ENCODE measurements at regions not wholly inside any gene's neighbourhood (a gene's known extent, or its start where the extent isn't known, plus 50 kb on each side); places are given as distances from the start of the nearest gene placed in this dataset.

- DNase-seq (ENCODE audit: low read depth, low spot score): no peak
- in situ Hi-C loops (cut with HindIII; ENCODE audit: low pct_unique_long_range_greater_than_20kb, low sequenced_read_pairs): no loop called here
These were observed 634.2 kb upstream of the IMPG1 start for GRCh38 chr6:76706631-76707030.

- in situ Hi-C loops (cut with HindIII; ENCODE audit: low pct_unique_long_range_greater_than_20kb, low sequenced_read_pairs): no loop called here
- no peak for DNase-seq (ENCODE audit: low read depth, low spot score)
These were observed 633.6 kb upstream of the IMPG1 start for GRCh38 chr6:76706086-76706485.

GRCh38 chr6:76703786-76704185 is 631.3 kb upstream of the IMPG1 start:
- in situ Hi-C loops (cut with HindIII; ENCODE audit: low pct_unique_long_range_greater_than_20kb, low sequenced_read_pairs): no loop called here
- no peak for DNase-seq (ENCODE audit: low read depth, low spot score)

- no peak for DNase-seq (ENCODE audit: low read depth, low spot score)
- in situ Hi-C loops (cut with HindIII; ENCODE audit: low pct_unique_long_range_greater_than_20kb, low sequenced_read_pairs): no loop called here
These were observed 630.8 kb upstream of the IMPG1 start for GRCh38 chr6:76703285-76703684.

- in situ Hi-C loops (cut with HindIII; ENCODE audit: low pct_unique_long_range_greater_than_20kb, low sequenced_read_pairs): no loop called here
- DNase-seq (ENCODE audit: low read depth, low spot score): no peak
These were observed 629.7 kb upstream of the IMPG1 start for GRCh38 chr6:76702187-76702586.

- DNase-seq (ENCODE audit: low read depth, low spot score): no peak
- in situ Hi-C loops (cut with HindIII; ENCODE audit: low pct_unique_long_range_greater_than_20kb, low sequenced_read_pairs): no loop called here
These were observed 629.1 kb upstream of the IMPG1 start for GRCh38 chr6:76701610-76702009.

- peak; percentile 53 for DNase-seq (ENCODE audit: low read depth, low spot score)
- in situ Hi-C loops (cut with HindIII; ENCODE audit: low pct_unique_long_range_greater_than_20kb, low sequenced_read_pairs): no loop called here
These were observed 625.1 kb upstream of the IMPG1 start for GRCh38 chr6:76697585-76697984.

- in situ Hi-C loops (cut with HindIII; ENCODE audit: low pct_unique_long_range_greater_than_20kb, low sequenced_read_pairs): no loop called here
- DNase-seq (ENCODE audit: low read depth, low spot score): no peak
These were observed 622.3 kb upstream of the IMPG1 start for GRCh38 chr6:76694795-76695194.

- in situ Hi-C loops (cut with HindIII; ENCODE audit: low pct_unique_long_range_greater_than_20kb, low sequenced_read_pairs): no loop called here
- peak; percentile 10 for DNase-seq (ENCODE audit: low read depth, low spot score)
These were observed 612.4 kb upstream of the IMPG1 start for GRCh38 chr6:76684875-76685274.

- in situ Hi-C loops (cut with HindIII; ENCODE audit: low pct_unique_long_range_greater_than_20kb, low sequenced_read_pairs): no loop called here
- DNase-seq (ENCODE audit: low read depth, low spot score): no peak
These were observed 611.5 kb upstream of the IMPG1 start for GRCh38 chr6:76683985-76684384.

GRCh38 chr6:76682842-76683241 is 610.4 kb upstream of the IMPG1 start:
- peak; percentile 30 for DNase-seq (ENCODE audit: low read depth, low spot score)
- in situ Hi-C loops (cut with HindIII; ENCODE audit: low pct_unique_long_range_greater_than_20kb, low sequenced_read_pairs): no loop called here

- in situ Hi-C loops (cut with HindIII; ENCODE audit: low pct_unique_long_range_greater_than_20kb, low sequenced_read_pairs): no loop called here
- DNase-seq (ENCODE audit: low read depth, low spot score): no peak
These were observed 609.3 kb upstream of the IMPG1 start for GRCh38 chr6:76681781-76682180.

- in situ Hi-C loops (cut with HindIII; ENCODE audit: low pct_unique_long_range_greater_than_20kb, low sequenced_read_pairs): no loop called here
- no peak for DNase-seq (ENCODE audit: low read depth, low spot score)
These were observed 604.6 kb upstream of the IMPG1 start for GRCh38 chr6:76677017-76677416.

- no peak for DNase-seq (ENCODE audit: low read depth, low spot score)
- in situ Hi-C loops (cut with HindIII; ENCODE audit: low pct_unique_long_range_greater_than_20kb, low sequenced_read_pairs): no loop called here
These were observed 599.3 kb upstream of the IMPG1 start for GRCh38 chr6:76671751-76672150.

- DNase-seq (ENCODE audit: low read depth, low spot score): no peak
- in situ Hi-C loops (cut with HindIII; ENCODE audit: low pct_unique_long_range_greater_than_20kb, low sequenced_read_pairs): no loop called here
These were observed 571.8 kb upstream of the IMPG1 start for GRCh38 chr6:76644231-76644630.

- in situ Hi-C loops (cut with HindIII; ENCODE audit: low pct_unique_long_range_greater_than_20kb, low sequenced_read_pairs): no loop called here
These were observed 567.5 kb upstream of the IMPG1 start for GRCh38 chr6:76639941-76640340.

GRCh38 chr6:76634695-76635094 is 562.2 kb upstream of the IMPG1 start:
- DNase-seq (ENCODE audit: low read depth, low spot score): no peak
- in situ Hi-C loops (cut with HindIII; ENCODE audit: low pct_unique_long_range_greater_than_20kb, low sequenced_read_pairs): no loop called here

More at GRCh38 chr6:76639941-76640340, 567.5 kb upstream of the IMPG1 start:
- DNase-seq (ENCODE audit: low read depth, low spot score): no peak

GRCh38 chr6:76633259-76633658 is 560.8 kb upstream of the IMPG1 start:
- in situ Hi-C loops (cut with HindIII; ENCODE audit: low pct_unique_long_range_greater_than_20kb, low sequenced_read_pairs): no loop called here
- DNase-seq (ENCODE audit: low read depth, low spot score): peak; percentile 37

GRCh38 chr6:76631622-76632021 is 559.2 kb upstream of the IMPG1 start:
- no peak for DNase-seq (ENCODE audit: low read depth, low spot score)
- in situ Hi-C loops (cut with HindIII; ENCODE audit: low pct_unique_long_range_greater_than_20kb, low sequenced_read_pairs): no loop called here

- in situ Hi-C loops (cut with HindIII; ENCODE audit: low pct_unique_long_range_greater_than_20kb, low sequenced_read_pairs): no loop called here
- DNase-seq (ENCODE audit: low read depth, low spot score): no peak
These were observed 542.9 kb upstream of the IMPG1 start for GRCh38 chr6:76615395-76615794.

All from SK-MEL-5 (cell line).